HFFc6 (cell line): ENCODE measurements at regions not wholly inside any gene's neighbourhood (a gene's known extent, or its start where the extent isn't known, plus 50 kb on each side); places are given as distances from the start of the nearest gene placed in this dataset.

Experiments used
- DNase-seq: peaks from one replicate; pipeline ENCODE4 v3.0.0-alpha.2; 2018
- H3K27ac Mint-ChIP-seq: 2 replicates; pipeline ENCODE4 v1.8.0; 2020; ENCODE audit warnings: mild to moderate bottlenecking, mixed read lengths
- H3K27me3 Mint-ChIP-seq: 2 replicates; pipeline ENCODE4 v1.8.0; 2021; ENCODE audit warnings: mild to moderate bottlenecking, moderate library complexity, mixed read lengths; ENCODE audit not compliant: insufficient read depth
- H3K36me3 Mint-ChIP-seq: 2 replicates; pipeline ENCODE4 v1.8.0; 2021; ENCODE audit warnings: low read depth, mixed read lengths
- H3K4me1 Mint-ChIP-seq: 2 replicates; pipeline ENCODE4 v1.8.0; 2020; ENCODE audit warnings: low read depth, mixed read lengths
- H3K4me3 Mint-ChIP-seq: 2 replicates; pipeline ENCODE4 v1.8.0; 2020; ENCODE audit warnings: mild to moderate bottlenecking, moderate library complexity, mixed read lengths
- H3K9me3 Mint-ChIP-seq: 2 replicates; pipeline ENCODE4 v1.8.0; 2020; ENCODE audit warnings: mild to moderate bottlenecking, mixed read lengths
- CTCF ChIP-seq: fragments of 200-600 bp; sonication (generic); IDR thresholded peaks from 2 replicates; pipeline ENCODE4 v1.5.0; 2021; ENCODE audit warnings: antibody characterized with exemption, mild to moderate bottlenecking

GRCh38 chr7:121572615-121573014 is 176.5 kb upstream of the FAM3C start:
- H3K9me3 Mint-ChIP-seq = no peaks in the 10 kb centered on the region
- no peak for DNase-seq
- TF ChIP-seq CTCF = no peak

GRCh38 chr7:121570365-121570764 is 174.3 kb upstream of the FAM3C start:
- DNase-seq = no peak
- no peaks in the 10 kb centered on the region; the same call in none of the 2 replicates for H3K27me3 Mint-ChIP-seq
- peaks cover 6% of the 10 kb centered on the region; the same call in 1 of the 2 replicates for H3K36me3 Mint-ChIP-seq
- peaks cover 33% of the 10 kb centered on the region for H3K4me1 Mint-ChIP-seq
- H3K27ac Mint-ChIP-seq = no peak overlapping the region
- H3K4me3 Mint-ChIP-seq = no peak overlapping the region
- no peaks in the 10 kb centered on the region for H3K9me3 Mint-ChIP-seq
- no peak for TF ChIP-seq CTCF

More at GRCh38 chr7:121572615-121573014, 176.5 kb upstream of the FAM3C start:
- Mint-ChIP-seq H3K27me3 (peaks cover 3% of the 10 kb centered on the region), H3K36me3 (peaks cover 6% of the 10 kb centered on the region; the same call in 1 of the 2 replicates), H3K4me1 (peaks cover 33% of the 10 kb centered on the region), H3K27ac (no peak overlapping the region), H3K4me3 (no peak overlapping the region)

- no peaks in the 10 kb centered on the region for H3K36me3 Mint-ChIP-seq
- no peak overlapping the region for H3K4me3 Mint-ChIP-seq
- H3K27ac Mint-ChIP-seq = no peak overlapping the region
- peak; percentile 56 for TF ChIP-seq CTCF
- H3K27me3 Mint-ChIP-seq = no peaks in the 10 kb centered on the region
- DNase-seq = no peak
- H3K9me3 Mint-ChIP-seq = no peaks in the 10 kb centered on the region
- H3K4me1 Mint-ChIP-seq = peaks cover 39% of the 10 kb centered on the region
Observed at GRCh38 chr7:121563177-121563576, 167.1 kb upstream of the FAM3C start.

- Mint-ChIP-seq H3K4me1 (peaks cover 43% of the 10 kb centered on the region), H3K36me3 (no peaks in the 10 kb centered on the region), H3K9me3 (no peaks in the 10 kb centered on the region), H3K27ac (no peak overlapping the region; the same call in 1 of the 2 replicates), H3K27me3 (no peaks in the 10 kb centered on the region), H3K4me3 (no peak overlapping the region)
- DNase-seq = peak; percentile 30
- TF ChIP-seq CTCF = no peak
Observed at GRCh38 chr7:121562259-121562658, 166.2 kb upstream of the FAM3C start.

- Mint-ChIP-seq H3K9me3 (no peaks in the 10 kb centered on the region), H3K4me3 (no peak overlapping the region), H3K36me3 (no peaks in the 10 kb centered on the region), H3K27me3 (no peaks in the 10 kb centered on the region), H3K4me1 (peaks cover 47% of the 10 kb centered on the region), H3K27ac (no peak overlapping the region)
- DNase-seq = no peak
- TF ChIP-seq CTCF = no peak
Observed at GRCh38 chr7:121561717-121562116, 165.6 kb upstream of the FAM3C start.
